Activated naive CD8-positive, alpha-beta T cell treated with anti-CD3 and anti-CD28 coated beads for 36 hours (primary cell): ENCODE measurements at regions not wholly inside any gene's neighbourhood (a gene's known extent, or its start where the extent isn't known, plus 50 kb on each side); places are given as distances from the start of the nearest gene placed in this dataset.

ENCODE experiments used
- DNase-seq: peaks from one replicate; pipeline ENCODE4 v3.0.0; 2021
- H3K27ac Mint-ChIP-seq: one replicate; pipeline ENCODE4 v1.8.0; 2022; ENCODE audit warnings: mild to moderate bottlenecking, moderate library complexity, mixed read lengths
- H3K27me3 Mint-ChIP-seq: one replicate; pipeline ENCODE4 v1.8.0; 2022; ENCODE audit warnings: mild to moderate bottlenecking, mixed read lengths
- H3K36me3 Mint-ChIP-seq: one replicate; pipeline ENCODE4 v1.8.0; 2021; ENCODE audit warnings: mild to moderate bottlenecking, mixed read lengths
- H3K4me1 Mint-ChIP-seq: one replicate; pipeline ENCODE4 v1.8.0; 2021; ENCODE audit warnings: mixed read lengths
- H3K4me3 Mint-ChIP-seq: one replicate; pipeline ENCODE4 v1.8.0; 2022; ENCODE audit warnings: mild to moderate bottlenecking, moderate library complexity, mixed read lengths
- H3K9me3 Mint-ChIP-seq: one replicate; pipeline ENCODE4 v1.8.0; 2022; ENCODE audit warnings: mixed read lengths

GRCh38 chr3:6097021-6097420 is 763.9 kb upstream of the GRM7 start:
- DNase-seq, result no peak
- Mint-ChIP-seq H3K36me3 (no peaks in the 10 kb centered on the region), H3K4me3 (no peak overlapping the region), H3K4me1 (no peaks in the 10 kb centered on the region), H3K27ac (no peak overlapping the region), H3K27me3 (no peaks in the 10 kb centered on the region), H3K9me3 (peaks cover 2% of the 10 kb centered on the region)

GRCh38 chr3:6097556-6097955 is 763.4 kb upstream of the GRM7 start:
- Mint-ChIP-seq H3K27me3 (no peaks in the 10 kb centered on the region), H3K36me3 (no peaks in the 10 kb centered on the region), H3K4me1 (no peaks in the 10 kb centered on the region), H3K27ac (no peak overlapping the region), H3K4me3 (no peak overlapping the region), H3K9me3 (peaks cover 2% of the 10 kb centered on the region)
- DNase-seq, result no peak

GRCh38 chr3:6098516-6099157 is 762.3 kb upstream of the GRM7 start:
- no peaks in the 10 kb centered on the region for H3K36me3 Mint-ChIP-seq
- H3K27ac Mint-ChIP-seq, result no peak overlapping the region
- H3K4me3 Mint-ChIP-seq, result no peak overlapping the region
- no peaks in the 10 kb centered on the region for H3K4me1 Mint-ChIP-seq
- peaks cover 2% of the 10 kb centered on the region for H3K9me3 Mint-ChIP-seq
- DNase-seq, result no peak
- no peaks in the 10 kb centered on the region for H3K27me3 Mint-ChIP-seq

GRCh38 chr3:6099458-6100075 is 761.3 kb upstream of the GRM7 start:
- no peak overlapping the region for H3K27ac Mint-ChIP-seq
- no peaks in the 10 kb centered on the region for H3K4me1 Mint-ChIP-seq
- H3K4me3 Mint-ChIP-seq, result no peak overlapping the region
- no peak for DNase-seq
- H3K27me3 Mint-ChIP-seq, result no peaks in the 10 kb centered on the region
- H3K36me3 Mint-ChIP-seq, result no peaks in the 10 kb centered on the region
- H3K9me3 Mint-ChIP-seq, result peaks cover 2% of the 10 kb centered on the region

GRCh38 chr3:6105187-6105586 is 755.7 kb upstream of the GRM7 start:
- no peaks in the 10 kb centered on the region for H3K27me3 Mint-ChIP-seq
- no peaks in the 10 kb centered on the region for H3K4me1 Mint-ChIP-seq
- no peak overlapping the region for H3K4me3 Mint-ChIP-seq

GRCh38 chr3:6108957-6109356 is 752.0 kb upstream of the GRM7 start:
- Mint-ChIP-seq H3K36me3 (no peaks in the 10 kb centered on the region), H3K4me1 (no peaks in the 10 kb centered on the region)

More at GRCh38 chr3:6105187-6105586, 755.7 kb upstream of the GRM7 start:
- no peak for DNase-seq
- Mint-ChIP-seq H3K27ac (no peak overlapping the region), H3K36me3 (no peaks in the 10 kb centered on the region), H3K9me3 (peaks cover 8% of the 10 kb centered on the region)

GRCh38 chr3:6110451-6110850 is 750.5 kb upstream of the GRM7 start:
- no peak overlapping the region for H3K27ac Mint-ChIP-seq
- H3K9me3 Mint-ChIP-seq, result peaks cover 6% of the 10 kb centered on the region
- H3K4me1 Mint-ChIP-seq, result no peaks in the 10 kb centered on the region
- H3K36me3 Mint-ChIP-seq, result no peaks in the 10 kb centered on the region
- H3K27me3 Mint-ChIP-seq, result no peaks in the 10 kb centered on the region
- no peak for DNase-seq
- H3K4me3 Mint-ChIP-seq, result no peak overlapping the region

More at GRCh38 chr3:6108957-6109356, 752.0 kb upstream of the GRM7 start:
- no peak overlapping the region for H3K4me3 Mint-ChIP-seq
- peaks cover 6% of the 10 kb centered on the region for H3K9me3 Mint-ChIP-seq
- no peak for DNase-seq
- H3K27ac Mint-ChIP-seq, result no peak overlapping the region
- no peaks in the 10 kb centered on the region for H3K27me3 Mint-ChIP-seq

- no peak overlapping the region for H3K27ac Mint-ChIP-seq
- no peaks in the 10 kb centered on the region for H3K36me3 Mint-ChIP-seq
- H3K4me3 Mint-ChIP-seq, result no peak overlapping the region
- H3K9me3 Mint-ChIP-seq, result peaks cover 3% of the 10 kb centered on the region
- no peak for DNase-seq
- no peaks in the 10 kb centered on the region for H3K27me3 Mint-ChIP-seq
- H3K4me1 Mint-ChIP-seq, result no peaks in the 10 kb centered on the region
Measured at GRCh38 chr3:6112546-6112945, 748.4 kb upstream of the GRM7 start.

GRCh38 chr3:6113338-6113737 is 747.6 kb upstream of the GRM7 start:
- H3K9me3 Mint-ChIP-seq, result peaks cover 3% of the 10 kb centered on the region
- H3K27me3 Mint-ChIP-seq, result no peaks in the 10 kb centered on the region
- H3K36me3 Mint-ChIP-seq, result no peaks in the 10 kb centered on the region
- no peak for DNase-seq
- no peak overlapping the region for H3K27ac Mint-ChIP-seq
- no peak overlapping the region for H3K4me3 Mint-ChIP-seq
- no peaks in the 10 kb centered on the region for H3K4me1 Mint-ChIP-seq

- no peak overlapping the region for H3K27ac Mint-ChIP-seq
- DNase-seq, result no peak
- no peak overlapping the region for H3K4me3 Mint-ChIP-seq
- H3K4me1 Mint-ChIP-seq, result no peaks in the 10 kb centered on the region
- no peaks in the 10 kb centered on the region for H3K27me3 Mint-ChIP-seq
- no peaks in the 10 kb centered on the region for H3K36me3 Mint-ChIP-seq
- H3K9me3 Mint-ChIP-seq, result no peaks in the 10 kb centered on the region
Measured at GRCh38 chr3:6119367-6119766, 741.5 kb upstream of the GRM7 start.

- no peaks in the 10 kb centered on the region for H3K4me1 Mint-ChIP-seq
- no peaks in the 10 kb centered on the region for H3K9me3 Mint-ChIP-seq
- no peak overlapping the region for H3K4me3 Mint-ChIP-seq
- no peak overlapping the region for H3K27ac Mint-ChIP-seq
- no peaks in the 10 kb centered on the region for H3K36me3 Mint-ChIP-seq
- no peak for DNase-seq
- no peaks in the 10 kb centered on the region for H3K27me3 Mint-ChIP-seq
Measured at GRCh38 chr3:6120786-6121185, 740.1 kb upstream of the GRM7 start.

- no peak overlapping the region for H3K4me3 Mint-ChIP-seq
- DNase-seq, result no peak
- no peak overlapping the region for H3K27ac Mint-ChIP-seq
Measured at GRCh38 chr3:6124875-6125274, 736.0 kb upstream of the GRM7 start.

GRCh38 chr3:6125520-6125919 is 735.4 kb upstream of the GRM7 start:
- H3K9me3 Mint-ChIP-seq, result peaks cover 7% of the 10 kb centered on the region
- H3K4me1 Mint-ChIP-seq, result no peaks in the 10 kb centered on the region
- H3K4me3 Mint-ChIP-seq, result no peak overlapping the region
- H3K27ac Mint-ChIP-seq, result no peak overlapping the region
- DNase-seq, result no peak
- H3K27me3 Mint-ChIP-seq, result no peaks in the 10 kb centered on the region
- no peaks in the 10 kb centered on the region for H3K36me3 Mint-ChIP-seq

More at GRCh38 chr3:6124875-6125274, 736.0 kb upstream of the GRM7 start:
- Mint-ChIP-seq H3K27me3 (no peaks in the 10 kb centered on the region), H3K9me3 (peaks cover 4% of the 10 kb centered on the region), H3K4me1 (no peaks in the 10 kb centered on the region), H3K36me3 (no peaks in the 10 kb centered on the region)

GRCh38 chr3:6132684-6133432 is 728.1 kb upstream of the GRM7 start:
- Mint-ChIP-seq H3K9me3 (peaks cover 5% of the 10 kb centered on the region), H3K4me3 (no peak overlapping the region), H3K4me1 (no peaks in the 10 kb centered on the region), H3K36me3 (no peaks in the 10 kb centered on the region), H3K27ac (no peak overlapping the region), H3K27me3 (no peaks in the 10 kb centered on the region)
- DNase-seq, result no peak

GRCh38 chr3:6142707-6143106 is 718.2 kb upstream of the GRM7 start:
- H3K27me3 Mint-ChIP-seq, result no peaks in the 10 kb centered on the region
- H3K36me3 Mint-ChIP-seq, result no peaks in the 10 kb centered on the region
- no peak overlapping the region for H3K4me3 Mint-ChIP-seq
- DNase-seq, result no peak
- no peaks in the 10 kb centered on the region for H3K4me1 Mint-ChIP-seq
- no peak overlapping the region for H3K27ac Mint-ChIP-seq
- H3K9me3 Mint-ChIP-seq, result peaks cover 1% of the 10 kb centered on the region

- peaks cover 4% of the 10 kb centered on the region for H3K9me3 Mint-ChIP-seq
- H3K4me1 Mint-ChIP-seq, result no peaks in the 10 kb centered on the region
- no peaks in the 10 kb centered on the region for H3K36me3 Mint-ChIP-seq
- no peak for DNase-seq
- no peaks in the 10 kb centered on the region for H3K27me3 Mint-ChIP-seq
- no peak overlapping the region for H3K27ac Mint-ChIP-seq
- no peak overlapping the region for H3K4me3 Mint-ChIP-seq
Measured at GRCh38 chr3:6147883-6148282, 713.0 kb upstream of the GRM7 start.
